ENCODE measurements at regions not wholly inside any gene's neighbourhood (a gene's known extent, or its start where the extent isn't known, plus 50 kb on each side); places are given as distances from the start of the nearest gene placed in this dataset.

DNA sequence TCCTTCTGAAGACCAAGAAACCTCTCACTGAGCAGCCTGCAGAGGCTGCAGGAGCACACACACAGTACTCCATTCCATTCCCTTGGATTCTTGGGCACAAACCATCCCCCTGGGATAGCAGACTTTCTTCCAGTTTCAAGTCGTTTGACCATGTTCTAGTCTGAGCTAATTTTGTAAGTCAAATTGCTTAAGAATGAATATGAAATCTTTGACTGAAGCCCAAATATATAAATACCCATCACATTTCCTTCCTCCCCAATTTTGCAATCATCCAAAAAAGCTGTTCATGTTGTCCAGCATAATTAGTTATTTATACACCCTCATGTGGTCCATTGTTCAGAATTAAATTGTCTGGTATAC lies 231.2 kb upstream of the TPRG1 start:
- no peak for FAIRE-seq

DNA sequence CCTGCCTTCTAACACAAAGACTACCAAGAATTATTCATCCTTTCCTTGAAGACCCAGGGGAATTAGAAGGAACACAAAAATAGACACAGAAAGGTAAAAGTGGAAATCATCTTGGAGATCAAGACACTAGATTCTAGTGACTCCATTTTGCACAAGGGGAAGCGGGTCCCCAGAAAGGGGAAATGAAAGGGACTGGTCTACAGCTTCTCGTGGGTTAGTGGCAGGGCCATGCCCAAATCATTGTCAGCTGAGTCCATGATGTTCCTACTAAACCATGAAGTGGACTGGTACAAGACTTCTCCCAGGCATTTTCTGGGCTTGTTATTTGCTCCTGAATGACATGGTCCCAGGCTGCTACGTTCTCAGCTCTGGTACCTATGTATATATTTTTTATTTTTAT lies 230.7 kb upstream of the TPRG1 start:
- no peak for FAIRE-seq

DNA sequence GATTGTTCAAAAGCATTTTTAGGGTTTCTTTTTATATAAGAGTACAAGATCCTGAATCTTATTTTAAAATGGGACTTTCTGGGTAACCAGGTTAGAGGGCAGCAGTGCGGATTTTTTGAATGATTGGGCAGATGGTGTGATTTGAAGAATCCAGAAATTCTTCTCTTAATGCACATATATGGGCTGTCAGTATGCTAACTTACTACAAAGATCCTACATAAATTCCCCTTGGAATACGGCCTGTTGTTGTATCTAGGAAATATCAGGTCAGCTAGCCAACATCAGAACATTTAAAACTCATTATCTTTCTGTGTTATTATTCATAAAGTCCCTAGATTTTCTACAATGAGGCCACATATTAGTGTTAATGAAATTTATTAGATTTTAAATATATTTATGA lies 229.6 kb upstream of the TPRG1 start:
- no peak for FAIRE-seq

DNA sequence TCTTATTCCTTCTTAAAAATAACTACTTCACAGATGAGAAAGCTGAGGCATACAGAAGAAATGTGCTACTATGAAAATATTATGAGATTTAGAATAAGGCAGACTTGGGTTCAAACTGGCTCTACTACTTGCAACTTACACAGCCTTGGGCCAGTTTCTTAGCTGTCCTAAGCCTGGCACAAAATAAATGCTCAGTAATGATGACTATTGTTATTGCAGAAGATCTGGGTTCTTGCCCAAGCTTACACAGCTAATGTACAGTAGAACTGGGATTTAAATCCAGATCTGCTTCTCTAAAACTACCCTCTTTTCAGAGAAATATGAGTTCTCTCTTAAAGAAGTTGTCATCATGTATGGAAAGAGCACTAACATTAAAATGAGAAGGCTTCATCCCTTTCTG lies 228.2 kb upstream of the TPRG1 start:
- FAIRE-seq, result no peak

DNA sequence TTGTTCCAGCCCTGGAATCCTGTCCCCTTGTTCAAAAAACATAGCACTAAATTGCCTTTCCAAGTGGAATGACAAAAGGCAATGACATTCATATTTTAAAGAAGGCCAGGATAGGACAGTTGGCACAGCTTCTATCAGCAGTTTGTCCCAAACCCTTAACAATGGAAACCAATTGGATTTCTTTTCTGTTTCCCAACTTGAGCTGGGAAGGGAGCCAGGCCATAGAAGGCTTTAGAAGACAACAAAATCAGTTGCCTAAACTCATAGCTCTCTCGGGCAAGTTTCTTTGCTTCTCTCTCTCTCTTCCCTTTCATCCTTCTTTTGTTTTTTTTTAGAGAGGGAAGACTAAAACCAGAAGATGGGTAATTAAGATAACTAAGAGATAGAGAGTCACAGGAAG lies 227.7 kb upstream of the TPRG1 start:
- FAIRE-seq, result no peak

DNA sequence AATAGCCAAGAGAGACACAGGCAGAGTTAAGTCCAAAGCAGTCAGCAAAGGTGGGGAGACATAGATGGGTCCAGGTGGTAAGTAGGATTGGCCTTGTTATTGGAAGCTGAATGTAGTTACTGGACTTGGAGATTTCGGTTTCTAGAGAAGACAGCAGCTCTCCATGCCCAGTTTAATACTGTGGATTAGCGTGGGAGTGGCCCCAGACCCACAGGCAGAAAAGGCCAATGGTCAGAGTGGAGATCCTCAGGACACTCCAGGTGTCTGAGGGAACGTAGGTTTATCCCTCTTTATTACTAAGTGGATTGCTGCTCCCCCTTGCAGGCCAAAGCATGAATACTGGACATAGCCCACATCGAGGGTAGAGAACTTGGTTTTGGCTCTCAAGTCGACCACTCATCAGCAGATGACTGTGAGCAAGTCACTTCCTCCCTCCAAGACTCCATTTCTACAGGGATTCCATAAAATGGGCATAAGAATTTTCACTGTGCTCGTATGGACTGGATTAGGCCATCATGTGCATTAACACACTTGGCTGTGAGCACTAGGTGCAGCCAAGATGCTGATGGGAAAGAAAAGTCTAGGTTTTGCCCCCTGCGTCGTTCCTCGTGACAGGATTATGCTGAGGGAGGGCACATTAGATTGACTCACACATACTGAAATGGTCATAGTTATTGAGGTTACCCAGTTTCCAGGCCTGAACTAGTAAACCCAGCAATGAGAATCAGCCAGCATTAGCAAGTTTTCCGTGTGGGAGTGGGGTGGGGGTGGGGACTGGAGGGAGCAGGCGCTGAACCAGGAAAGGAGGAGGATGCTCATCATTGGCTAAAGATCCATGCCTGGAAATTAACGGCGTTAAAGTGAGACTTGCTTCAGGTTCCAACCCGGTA lies 225.2 kb upstream of the TPRG1 start:
- no peak for FAIRE-seq

DNA sequence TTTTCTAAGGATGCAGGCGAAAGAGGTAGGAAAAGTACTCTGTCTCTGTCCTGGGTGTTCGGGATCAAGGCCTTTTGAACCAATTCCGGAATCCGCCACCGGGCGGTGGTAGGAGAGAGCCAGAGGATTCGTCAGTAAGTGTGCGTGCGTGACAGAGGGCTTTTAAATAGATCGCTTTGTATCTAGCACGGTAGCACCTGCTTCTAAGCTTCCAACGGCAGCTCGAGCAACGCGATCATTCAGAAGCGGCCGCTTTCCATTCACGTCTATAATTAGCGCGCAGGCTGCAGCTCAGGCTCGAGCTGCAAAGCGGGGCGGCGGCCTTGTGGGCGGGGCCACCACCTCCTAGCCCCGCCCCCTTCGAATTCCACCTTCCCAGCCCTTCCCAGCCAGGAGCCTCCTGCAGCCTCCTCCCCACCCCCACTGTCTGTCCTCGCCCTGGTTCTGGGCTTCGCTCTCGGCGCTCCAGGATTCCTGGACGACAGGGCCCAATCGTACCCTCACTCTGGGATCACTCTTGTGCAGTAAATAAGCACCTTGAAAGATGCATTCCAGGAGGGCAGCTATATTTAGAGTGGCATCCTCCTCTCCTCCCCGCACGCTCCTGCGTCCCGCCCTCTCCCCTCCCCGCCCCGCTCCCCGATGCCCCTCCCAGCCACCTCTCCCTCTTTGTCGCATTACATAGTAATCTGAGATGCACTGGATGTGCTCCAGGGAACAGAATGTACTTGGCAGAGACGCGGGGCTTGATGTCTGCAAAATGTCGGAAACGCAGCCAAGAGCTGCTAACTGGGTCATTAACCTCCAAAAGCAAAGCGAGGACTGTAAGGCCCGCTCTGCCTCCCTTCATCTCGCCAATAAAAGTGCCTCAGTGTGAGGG lies 224.1 kb upstream of the TPRG1 start:
- FAIRE-seq, result no peak

DNA sequence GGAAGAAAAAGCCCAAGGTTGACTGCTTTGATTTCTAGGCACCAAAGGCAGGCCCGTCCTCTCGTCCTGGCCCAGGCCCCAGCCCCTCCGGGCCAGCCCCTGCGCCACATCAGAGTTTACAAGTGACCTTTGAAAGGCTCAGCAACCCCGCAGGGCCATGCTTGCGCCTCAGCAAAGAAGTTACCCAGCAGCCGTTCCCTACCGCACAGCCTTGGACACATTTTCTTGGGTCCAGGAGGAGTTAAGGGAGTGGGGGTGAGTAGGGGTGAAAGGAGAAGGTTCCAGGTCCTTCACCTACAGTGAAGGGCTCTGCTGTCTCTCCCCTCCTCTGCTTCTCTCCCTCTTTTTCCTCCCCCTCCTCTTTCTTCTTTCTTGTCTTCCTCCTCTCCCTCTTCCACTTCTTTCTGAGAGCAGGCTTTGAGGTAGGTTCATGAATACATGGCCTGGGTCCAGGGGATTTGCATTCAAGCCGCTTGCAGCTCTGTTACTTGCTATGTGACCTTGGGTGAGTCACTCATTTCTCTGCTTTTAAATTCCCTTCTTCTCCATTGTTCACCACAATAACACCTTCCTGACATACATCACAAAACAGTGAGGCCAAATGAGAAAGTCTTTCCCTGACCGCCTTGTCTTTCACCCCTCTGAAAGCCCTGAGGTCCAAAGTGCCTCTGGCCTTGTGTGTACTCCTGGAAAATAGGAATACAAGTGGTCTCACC lies 223.3 kb upstream of the TPRG1 start:
- FAIRE-seq, result no peak

DNA sequence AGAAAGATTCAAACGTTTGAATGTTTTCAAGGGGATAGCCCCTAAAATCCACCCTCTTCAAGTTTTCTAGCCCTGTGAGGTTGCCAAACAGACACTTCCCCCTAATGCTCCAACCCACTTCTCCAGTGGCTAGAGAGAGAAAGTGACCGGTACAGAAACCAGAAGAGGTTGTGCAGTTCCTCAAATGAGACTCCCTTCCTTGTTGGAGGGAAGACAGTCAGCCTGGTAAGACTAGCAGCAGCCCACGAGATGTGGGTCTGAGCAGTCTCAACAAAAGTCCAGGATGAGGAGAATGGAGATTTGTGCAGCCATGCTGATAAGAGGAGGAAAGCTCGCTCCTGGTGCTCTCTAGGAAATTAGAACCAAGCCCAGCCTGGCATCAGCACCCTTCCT lies 222.8 kb upstream of the TPRG1 start:
- no peak for FAIRE-seq

DNA sequence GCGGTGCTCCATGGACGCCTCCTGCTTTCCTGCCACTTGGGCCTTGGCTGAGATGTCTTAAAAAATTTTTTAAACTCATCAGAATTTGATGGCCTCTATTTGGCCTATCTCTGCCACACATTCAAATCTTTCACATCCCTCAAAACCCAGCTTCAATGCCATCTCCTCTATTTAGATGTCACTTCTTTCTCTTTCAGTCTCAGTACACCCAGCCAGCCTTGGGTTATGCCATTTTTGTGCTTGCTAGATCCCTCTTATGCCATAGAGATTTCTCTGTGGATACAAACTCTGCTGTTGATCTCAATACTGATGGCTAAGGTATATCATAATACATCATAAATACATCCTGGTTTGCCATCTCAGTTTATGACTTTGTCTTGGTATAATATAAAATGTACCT lies 222.3 kb upstream of the TPRG1 start:
- no peak for FAIRE-seq

DNA sequence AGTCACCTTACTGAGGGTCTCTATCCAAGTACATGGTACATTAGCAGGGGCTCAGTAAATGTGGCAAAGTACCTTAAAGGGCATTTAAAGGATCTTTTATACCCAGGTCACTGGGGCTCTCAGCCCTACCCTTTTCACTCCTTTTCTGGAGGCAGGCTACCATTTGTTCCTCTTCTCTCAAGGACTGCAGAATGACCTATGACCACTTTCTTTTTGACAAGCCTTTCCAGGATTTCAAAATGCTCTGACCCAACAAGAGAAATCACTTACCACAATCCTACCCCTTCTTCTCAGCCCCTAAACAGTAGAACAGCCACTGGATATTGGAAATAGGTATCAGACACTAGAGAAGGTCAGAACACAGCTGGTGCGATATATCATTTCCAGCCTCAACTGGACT lies 221.8 kb upstream of the TPRG1 start:
- FAIRE-seq, result no peak

DNA sequence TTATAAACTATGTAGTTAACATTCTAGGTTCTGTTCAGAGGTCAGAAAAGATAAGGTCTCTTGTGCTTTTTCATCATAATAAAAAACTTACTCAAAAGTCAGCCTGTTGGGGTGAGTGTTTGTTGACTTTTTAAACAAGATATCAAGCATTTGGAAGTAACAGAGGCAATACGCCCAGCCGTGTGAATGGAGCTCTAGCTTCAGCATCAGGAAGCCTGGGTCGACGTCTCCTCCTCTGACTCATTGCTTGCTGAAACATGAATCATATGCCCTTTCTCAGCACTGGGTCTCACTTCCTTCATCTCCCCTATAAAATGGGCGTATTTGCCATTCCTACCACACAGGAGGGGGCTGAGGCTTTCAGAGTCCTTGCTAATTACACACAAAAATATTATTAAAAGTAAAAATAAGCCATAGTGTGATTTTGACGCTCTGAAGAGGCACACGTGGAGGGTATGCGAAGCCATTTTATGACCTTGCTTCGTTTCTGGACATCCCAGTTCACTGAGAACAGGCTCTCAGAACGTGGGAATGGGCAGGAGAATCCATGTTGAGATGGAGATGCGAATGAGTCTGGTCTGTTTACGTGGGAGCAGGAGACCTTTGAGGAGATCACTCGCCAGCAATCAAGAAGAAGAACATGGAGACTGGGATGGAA lies 220.8 kb upstream of the TPRG1 start:
- FAIRE-seq, result no peak

DNA sequence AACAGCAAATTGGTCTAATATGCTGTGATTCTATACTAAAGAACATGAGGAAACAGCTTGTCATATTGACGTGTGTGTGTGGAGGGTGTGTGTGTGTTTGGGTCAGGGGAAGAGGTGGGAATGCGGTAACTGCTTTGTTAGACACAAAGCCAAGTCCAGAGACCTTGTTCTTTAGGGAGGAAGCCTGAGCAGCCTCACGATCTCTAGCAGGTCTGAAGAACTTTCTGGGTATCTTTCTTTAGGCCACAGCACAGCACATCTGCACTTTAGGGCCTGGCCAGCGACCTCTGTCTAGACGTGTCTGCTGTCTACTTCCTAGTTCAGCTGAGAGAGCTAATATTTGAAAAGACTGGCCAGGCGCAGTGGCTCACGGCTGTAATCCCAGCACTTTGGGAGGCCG lies 220.0 kb upstream of the TPRG1 start:
- no peak for FAIRE-seq

DNA sequence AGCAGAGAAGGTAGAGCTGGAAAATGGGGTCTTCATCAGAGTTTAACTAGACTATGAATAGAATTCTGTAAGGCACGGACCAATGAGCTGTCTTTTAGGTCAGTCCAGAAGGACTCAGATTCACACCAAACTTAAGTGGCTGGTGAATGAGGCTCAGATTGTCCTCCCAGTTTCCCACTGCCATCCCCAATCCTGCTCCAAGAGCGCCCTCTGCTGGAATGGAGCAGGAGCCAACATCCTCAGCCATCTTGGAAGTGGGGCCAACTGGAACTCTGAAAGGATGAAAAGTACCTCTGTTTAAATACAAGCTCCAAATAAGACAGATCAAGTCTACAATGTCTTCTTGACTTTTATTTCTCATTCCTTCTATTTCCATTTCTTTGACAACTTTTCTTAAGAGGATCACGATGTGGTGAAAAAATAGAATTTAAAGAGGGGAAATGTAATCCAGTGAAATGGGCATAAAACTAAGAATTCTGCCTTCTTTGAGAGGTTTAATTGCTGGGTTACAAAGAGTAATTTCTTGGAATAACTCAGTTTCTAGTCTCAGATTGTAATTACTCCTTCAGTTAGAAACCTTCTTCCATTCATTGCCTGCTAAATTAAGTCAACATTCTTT lies 217.1 kb upstream of the TPRG1 start:
- peak; percentile 82 for FAIRE-seq

DNA sequence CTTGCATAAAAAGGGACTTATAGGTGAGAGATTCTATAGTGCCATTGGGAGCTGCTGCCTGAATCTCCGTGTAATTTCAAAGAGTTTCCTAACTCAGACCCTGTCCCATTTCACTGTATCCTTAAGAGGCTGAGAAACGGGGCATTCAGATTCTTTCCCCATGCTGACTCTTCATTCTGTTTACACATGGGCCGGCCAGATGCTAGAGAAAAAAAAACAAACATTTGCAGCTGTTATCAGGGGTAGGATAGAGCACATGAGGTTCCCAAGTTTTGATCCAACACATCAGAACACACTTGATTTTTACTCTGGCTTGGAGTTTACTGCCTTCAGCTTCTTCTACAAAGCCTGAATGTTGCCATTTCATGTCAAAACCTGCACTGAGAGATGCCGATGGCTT lies 215.9 kb upstream of the TPRG1 start:
- no peak for FAIRE-seq

DNA sequence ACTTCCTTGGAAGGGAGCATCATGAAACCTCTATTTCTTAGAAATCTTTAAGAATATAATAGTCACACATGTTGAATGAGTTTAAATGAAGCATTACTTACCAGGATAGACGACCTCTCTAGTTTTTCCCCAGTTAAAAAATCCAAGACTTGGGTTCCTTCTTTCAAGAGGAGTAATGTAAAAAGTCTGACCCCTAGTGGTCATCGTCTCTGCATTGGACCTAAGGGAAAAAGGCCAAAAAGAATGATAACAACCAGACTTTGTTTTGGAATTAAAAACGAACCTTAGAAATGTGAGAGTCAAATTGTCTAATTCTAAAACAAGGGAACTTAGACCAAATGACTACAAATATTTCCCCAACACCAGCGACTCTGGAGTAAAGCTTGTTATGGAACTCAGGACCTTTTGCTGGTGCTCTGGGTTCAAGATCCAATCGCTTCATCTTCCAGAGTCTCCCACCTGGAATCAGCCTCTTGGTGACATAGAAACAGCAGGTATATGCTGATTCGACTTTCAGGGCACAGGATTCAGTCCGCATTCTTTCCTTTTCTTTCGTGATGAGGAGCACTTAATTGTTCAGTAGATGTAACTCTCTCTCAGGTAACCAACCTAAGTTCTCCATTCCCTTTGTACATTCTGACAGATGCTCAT lies 214.8 kb upstream of the TPRG1 start:
- peak; percentile 97 for FAIRE-seq

DNA sequence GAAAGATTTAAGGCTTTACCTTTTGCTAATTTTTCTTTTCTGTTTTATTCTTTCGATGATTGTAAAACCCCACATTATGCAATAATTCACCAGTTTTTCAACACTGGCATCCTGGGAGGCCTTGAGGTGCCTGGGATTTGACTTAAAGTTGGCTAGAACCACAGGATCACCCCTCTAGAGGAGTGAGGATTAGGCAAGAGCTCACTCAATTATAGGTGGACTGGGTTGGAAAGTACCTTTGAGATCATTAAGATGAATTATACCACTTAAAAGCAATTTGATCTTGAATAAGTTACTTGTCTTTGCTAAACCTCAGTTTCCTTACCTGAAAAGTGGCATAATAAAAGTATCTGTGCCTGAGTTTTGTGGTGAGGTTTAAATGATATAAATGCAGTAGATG lies 212.8 kb upstream of the TPRG1 start:
- no peak for FAIRE-seq

DNA sequence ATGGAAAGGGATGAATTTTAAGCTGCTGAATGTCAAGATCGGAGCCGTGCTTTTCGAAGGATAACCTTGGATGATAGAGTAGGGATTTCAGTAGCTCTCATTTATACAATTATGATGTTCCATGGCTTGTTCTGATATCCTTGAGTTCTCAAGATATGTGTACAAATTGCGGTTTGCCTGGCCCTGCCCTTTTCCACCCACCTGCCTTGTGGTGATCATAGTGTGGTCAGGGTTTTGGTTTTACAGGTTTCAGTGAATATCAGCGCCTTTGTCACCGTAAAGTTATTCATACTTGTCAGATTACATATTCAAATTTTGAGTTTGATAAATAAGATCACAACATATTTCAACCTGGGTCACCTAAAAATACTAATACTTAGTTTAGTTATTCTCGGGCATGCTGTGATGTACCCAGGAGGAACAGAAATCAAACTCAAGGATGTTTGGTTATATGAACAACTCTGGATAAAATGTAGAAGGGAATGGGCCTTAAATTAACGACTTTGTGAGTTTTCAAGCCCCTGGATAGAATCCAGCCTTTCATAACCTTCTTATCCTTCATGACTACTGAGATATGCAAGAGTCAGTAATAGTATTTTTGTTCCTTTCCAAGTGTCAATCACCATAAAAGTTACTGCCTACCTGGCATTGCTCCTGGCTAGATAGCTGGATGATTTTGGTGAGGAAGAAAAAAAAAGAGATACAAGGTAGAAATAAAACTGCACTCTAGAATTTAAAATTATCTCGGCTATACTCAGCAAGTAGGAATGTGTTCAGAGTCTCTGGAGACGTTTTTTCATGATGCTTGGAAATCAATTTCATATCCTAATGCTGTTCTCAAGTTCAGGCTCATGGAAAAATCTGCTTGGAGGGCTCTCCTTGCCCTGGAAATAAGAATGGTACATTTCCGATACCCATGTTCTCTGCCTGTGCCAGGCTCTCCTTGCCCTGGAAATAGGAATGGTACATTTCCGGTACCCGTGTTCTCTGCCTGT lies 209.2 kb upstream of the TPRG1 start:
- no peak for FAIRE-seq

DNA sequence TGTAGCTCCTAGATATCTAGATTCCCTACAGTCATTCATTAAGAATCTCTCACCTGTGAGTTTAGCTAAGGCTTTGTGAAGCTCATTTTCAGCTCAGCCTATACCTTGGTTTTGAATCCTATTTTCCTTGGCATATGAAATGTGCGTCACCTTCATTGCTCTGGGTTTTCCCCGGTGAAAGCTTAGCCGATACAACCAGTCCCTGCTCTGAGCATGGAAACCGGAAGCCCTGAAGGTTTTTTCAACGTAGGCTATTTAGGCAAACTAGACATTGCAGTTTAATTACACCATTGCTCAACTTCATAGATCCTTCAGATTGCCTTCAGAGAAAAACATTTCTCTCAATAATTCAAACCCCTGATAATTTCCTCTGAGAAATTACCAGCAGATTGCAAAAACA lies 206.8 kb upstream of the TPRG1 start:
- no peak for FAIRE-seq

DNA sequence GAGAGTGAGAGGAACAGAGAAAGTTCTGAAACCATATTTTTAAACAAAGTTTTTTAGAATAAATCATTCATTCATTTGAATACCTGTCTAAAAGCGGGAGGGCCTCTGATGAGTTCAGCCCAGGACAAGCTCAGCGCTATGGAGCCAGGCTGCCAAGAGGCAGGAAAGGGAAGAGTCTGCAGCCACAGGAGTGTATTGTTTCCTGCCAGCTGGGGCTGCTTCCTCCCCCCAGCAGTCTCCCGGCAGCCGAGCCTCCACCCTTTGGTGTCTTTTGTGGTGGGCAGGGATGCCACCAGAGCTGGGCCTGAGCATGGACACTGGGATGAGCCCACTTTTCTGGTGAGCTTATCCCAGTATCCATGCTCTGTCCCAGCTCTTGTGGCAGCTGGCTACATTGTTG lies 199.5 kb upstream of the TPRG1 start:
- FAIRE-seq, result no peak
